ENCODE measurements at regions not wholly inside any gene's neighbourhood (a gene's known extent, or its start where the extent isn't known, plus 50 kb on each side); places are given as distances from the start of the nearest gene placed in this dataset.

- Histone ChIP-seq H3K36me3 (ENCODE audit: insufficient read depth, low read length) (no peaks in the 10 kb centered on the region), H3K27me3 (ENCODE audit: low read length) (no peaks in the 10 kb centered on the region), H3K4me1 (ENCODE audit: low read length) (no peaks in the 10 kb centered on the region), H3K4me3 (ENCODE audit: low read length) (no peak overlapping the region), H3K4me2 (ENCODE audit: low read depth, low read length, poor library complexity, severe bottlenecking) (no peak overlapping the region), H3K9ac (ENCODE audit: low read length) (no peak overlapping the region), H4K20me1 (ENCODE audit: insufficient read depth, low read depth, low read length) (no peaks in the 10 kb centered on the region), H3K79me2 (ENCODE audit: low read length) (no peaks in the 10 kb centered on the region), H2AFZ (ENCODE audit: low read length) (no peak overlapping the region), H3K27ac (ENCODE audit: low read length) (no peak overlapping the region), H3K9me2 (replicated peaks; ENCODE audit: insufficient read depth, low read length) (no peaks in the 10 kb centered on the region), H3K9me3 (ENCODE audit: low read length) (no peaks in the 10 kb centered on the region)
- no peak for DNase-seq
Measured at GRCh38 chr2:67877301-67877700, 185.5 kb downstream of the C1D start.

GRCh38 chr2:67878743-67879142 lies 184.1 kb downstream of the C1D start:
- Histone ChIP-seq H3K4me2 (ENCODE audit: low read depth, low read length, poor library complexity, severe bottlenecking) (no peak overlapping the region), H3K27me3 (ENCODE audit: low read length) (no peaks in the 10 kb centered on the region), H3K36me3 (ENCODE audit: insufficient read depth, low read length) (no peaks in the 10 kb centered on the region), H3K27ac (ENCODE audit: low read length) (no peak overlapping the region), H3K4me1 (ENCODE audit: low read length) (no peaks in the 10 kb centered on the region), H4K20me1 (ENCODE audit: insufficient read depth, low read depth, low read length) (no peaks in the 10 kb centered on the region), H3K4me3 (ENCODE audit: low read length) (no peak overlapping the region), H3K9me3 (ENCODE audit: low read length) (no peaks in the 10 kb centered on the region), H3K9ac (ENCODE audit: low read length) (no peak overlapping the region), H3K79me2 (ENCODE audit: low read length) (no peaks in the 10 kb centered on the region), H2AFZ (ENCODE audit: low read length) (no peak overlapping the region), H3K9me2 (replicated peaks; ENCODE audit: insufficient read depth, low read length) (no peaks in the 10 kb centered on the region)
- no peak for DNase-seq

- H3K4me2 ChIP-seq (ENCODE audit: low read depth, low read length, poor library complexity, severe bottlenecking), result no peak overlapping the region
- no peaks in the 10 kb centered on the region for H3K9me2 ChIP-seq (replicated peaks; ENCODE audit: insufficient read depth, low read length)
- H2AFZ ChIP-seq (ENCODE audit: low read length), result no peak overlapping the region
- no peak overlapping the region for H3K4me3 ChIP-seq (ENCODE audit: low read length)
- DNase-seq, result no peak
- no peaks in the 10 kb centered on the region for H3K27me3 ChIP-seq (ENCODE audit: low read length)
- H3K79me2 ChIP-seq (ENCODE audit: low read length), result no peaks in the 10 kb centered on the region
- no peak overlapping the region for H3K9ac ChIP-seq (ENCODE audit: low read length)
- H3K4me1 ChIP-seq (ENCODE audit: low read length), result no peaks in the 10 kb centered on the region
- no peaks in the 10 kb centered on the region for H4K20me1 ChIP-seq (ENCODE audit: insufficient read depth, low read depth, low read length)
- no peaks in the 10 kb centered on the region for H3K36me3 ChIP-seq (ENCODE audit: insufficient read depth, low read length)
- H3K9me3 ChIP-seq (ENCODE audit: low read length), result no peaks in the 10 kb centered on the region
- H3K27ac ChIP-seq (ENCODE audit: low read length), result no peak overlapping the region
Measured at GRCh38 chr2:67879586-67880290, 183.1 kb downstream of the C1D start.

- no peaks in the 10 kb centered on the region for H3K36me3 ChIP-seq (ENCODE audit: insufficient read depth, low read length)
- no peaks in the 10 kb centered on the region for H3K27me3 ChIP-seq (ENCODE audit: low read length)
- H3K4me1 ChIP-seq (ENCODE audit: low read length), result no peaks in the 10 kb centered on the region
- no peak overlapping the region for H2AFZ ChIP-seq (ENCODE audit: low read length)
- H3K4me2 ChIP-seq (ENCODE audit: low read depth, low read length, poor library complexity, severe bottlenecking), result no peak overlapping the region
- no peak overlapping the region for H3K9ac ChIP-seq (ENCODE audit: low read length)
- H3K9me2 ChIP-seq (replicated peaks; ENCODE audit: insufficient read depth, low read length), result no peaks in the 10 kb centered on the region
- H3K9me3 ChIP-seq (ENCODE audit: low read length), result no peaks in the 10 kb centered on the region
- no peak overlapping the region for H3K4me3 ChIP-seq (ENCODE audit: low read length)
- no peak overlapping the region for H3K27ac ChIP-seq (ENCODE audit: low read length)
- H3K79me2 ChIP-seq (ENCODE audit: low read length), result no peaks in the 10 kb centered on the region
- no peak for DNase-seq
- H4K20me1 ChIP-seq (ENCODE audit: insufficient read depth, low read depth, low read length), result no peaks in the 10 kb centered on the region
Measured at GRCh38 chr2:67880291-67880761, 182.5 kb downstream of the C1D start.

- Histone ChIP-seq H2AFZ (ENCODE audit: low read length) (no peak overlapping the region), H3K36me3 (ENCODE audit: insufficient read depth, low read length) (no peaks in the 10 kb centered on the region), H3K4me2 (ENCODE audit: low read depth, low read length, poor library complexity, severe bottlenecking) (no peak overlapping the region), H3K9me2 (replicated peaks; ENCODE audit: insufficient read depth, low read length) (no peaks in the 10 kb centered on the region), H4K20me1 (ENCODE audit: insufficient read depth, low read depth, low read length) (no peaks in the 10 kb centered on the region), H3K79me2 (ENCODE audit: low read length) (no peaks in the 10 kb centered on the region), H3K9ac (ENCODE audit: low read length) (no peak overlapping the region), H3K27me3 (ENCODE audit: low read length) (no peaks in the 10 kb centered on the region), H3K9me3 (ENCODE audit: low read length) (no peaks in the 10 kb centered on the region), H3K4me3 (ENCODE audit: low read length) (no peak overlapping the region), H3K4me1 (ENCODE audit: low read length) (no peaks in the 10 kb centered on the region), H3K27ac (ENCODE audit: low read length) (no peak overlapping the region)
- DNase-seq, result no peak
Measured at GRCh38 chr2:67881816-67882215, 181.0 kb downstream of the C1D start.

- no peak overlapping the region for H2AFZ ChIP-seq (ENCODE audit: low read length)
- no peak overlapping the region for H3K9ac ChIP-seq (ENCODE audit: low read length)
- no peaks in the 10 kb centered on the region for H3K79me2 ChIP-seq (ENCODE audit: low read length)
Measured at GRCh38 chr2:67883316-67884087, 179.3 kb downstream of the C1D start.

GRCh38 chr2:67888351-67889005 lies 174.3 kb downstream of the C1D start:
- Histone ChIP-seq H2AFZ (ENCODE audit: low read length) (no peak overlapping the region), H3K9me3 (ENCODE audit: low read length) (no peaks in the 10 kb centered on the region), H3K4me1 (ENCODE audit: low read length) (no peaks in the 10 kb centered on the region), H3K9ac (ENCODE audit: low read length) (no peak overlapping the region), H3K27ac (ENCODE audit: low read length) (no peak overlapping the region), H3K36me3 (ENCODE audit: insufficient read depth, low read length) (no peaks in the 10 kb centered on the region), H3K79me2 (ENCODE audit: low read length) (no peaks in the 10 kb centered on the region), H3K4me3 (ENCODE audit: low read length) (no peak overlapping the region), H3K9me2 (replicated peaks; ENCODE audit: insufficient read depth, low read length) (no peaks in the 10 kb centered on the region), H3K4me2 (ENCODE audit: low read depth, low read length, poor library complexity, severe bottlenecking) (no peak overlapping the region), H3K27me3 (ENCODE audit: low read length) (0 out of 2 replicates have a peak, but pooled peaks cover 2% of the 10 kb centered on the region), H4K20me1 (ENCODE audit: insufficient read depth, low read depth, low read length) (no peaks in the 10 kb centered on the region)
- no peak for DNase-seq

More at GRCh38 chr2:67883316-67884087, 179.3 kb downstream of the C1D start:
- Histone ChIP-seq H3K36me3 (ENCODE audit: insufficient read depth, low read length) (no peaks in the 10 kb centered on the region), H3K4me1 (ENCODE audit: low read length) (no peaks in the 10 kb centered on the region), H3K4me2 (ENCODE audit: low read depth, low read length, poor library complexity, severe bottlenecking) (no peak overlapping the region), H3K27me3 (ENCODE audit: low read length) (no peaks in the 10 kb centered on the region), H3K4me3 (ENCODE audit: low read length) (no peak overlapping the region), H4K20me1 (ENCODE audit: insufficient read depth, low read depth, low read length) (no peaks in the 10 kb centered on the region), H3K9me2 (replicated peaks; ENCODE audit: insufficient read depth, low read length) (no peaks in the 10 kb centered on the region), H3K9me3 (ENCODE audit: low read length) (no peaks in the 10 kb centered on the region), H3K27ac (ENCODE audit: low read length) (no peak overlapping the region)
- DNase-seq, result no peak

GRCh38 chr2:67889056-67889455 lies 173.7 kb downstream of the C1D start:
- Histone ChIP-seq H3K4me2 (ENCODE audit: low read depth, low read length, poor library complexity, severe bottlenecking) (no peak overlapping the region), H3K9me3 (ENCODE audit: low read length) (no peaks in the 10 kb centered on the region), H3K9ac (ENCODE audit: low read length) (no peak overlapping the region), H3K4me3 (ENCODE audit: low read length) (no peak overlapping the region), H3K79me2 (ENCODE audit: low read length) (no peaks in the 10 kb centered on the region), H3K27ac (ENCODE audit: low read length) (no peak overlapping the region), H2AFZ (ENCODE audit: low read length) (no peak overlapping the region), H3K4me1 (ENCODE audit: low read length) (no peaks in the 10 kb centered on the region), H3K27me3 (ENCODE audit: low read length) (0 out of 2 replicates have a peak, but pooled peaks cover 2% of the 10 kb centered on the region), H3K36me3 (ENCODE audit: insufficient read depth, low read length) (no peaks in the 10 kb centered on the region), H3K9me2 (replicated peaks; ENCODE audit: insufficient read depth, low read length) (no peaks in the 10 kb centered on the region), H4K20me1 (ENCODE audit: insufficient read depth, low read depth, low read length) (no peaks in the 10 kb centered on the region)
- DNase-seq, result no peak

Data from Karpas-422 (cell line).